GM23248 (cell line): ENCODE measurements at regions not wholly inside any gene's neighbourhood (a gene's known extent, or its start where the extent isn't known, plus 50 kb on each side); places are given as distances from the start of the nearest gene placed in this dataset.
"Not testable (repeated sequence)": the region's sequence is repeated elsewhere in the genome, so short reads cannot be mapped to it uniquely, and the experiment has no call there.

Experiments used
- EZH2 ChIP-seq: fragments of 200-600 bp; sonication (generic); IDR thresholded peaks from 2 replicates; pipeline ENCODE4 v1.6.1; 2018; ENCODE audit warnings: antibody characterized with exemption, mild to moderate bottlenecking; ENCODE audit not compliant: insufficient read depth, poor library complexity, severe bottlenecking
- EZH2phosphoT487 ChIP-seq: fragments of 200-600 bp; sonication (generic); IDR thresholded peaks from 2 replicates; pipeline ENCODE4 v1.6.1; 2018; ENCODE audit warnings: antibody characterized with exemption, moderate library complexity, mild to moderate bottlenecking, low read depth; ENCODE audit not compliant: insufficient read depth

GRCh38 chr2:153246636-153247035 is 231.9 kb downstream of the RPRM start:
- TF ChIP-seq EZH2, EZH2phosphoT487: not testable (repeated sequence)
